HEK293T (cell line): ENCODE measurements at regions not wholly inside any gene's neighbourhood (a gene's known extent, or its start where the extent isn't known, plus 50 kb on each side); places are given as distances from the start of the nearest gene placed in this dataset.

Source experiments
- CTCF ChIA-PET: fragments of 350-600 bp; formaldehyde crosslinking; extraction: SDS; loops from one replicate; lab custom pipeline; 2021; ENCODE audit warnings: antibody characterized with exemption, inconsistent platforms; lab: Yijun Ruan, JAX
- POLR2A ChIA-PET: fragments of 350-600 bp; formaldehyde crosslinking; extraction: SDS; loops from one replicate; lab custom pipeline; 2020; ENCODE audit warnings: antibody characterized with exemption, inconsistent platforms; lab: Yijun Ruan, JAX
- DNase-seq: peaks from one replicate; pipeline ENCODE4 v3.0.0; 2012; ENCODE audit warnings: mixed read lengths; ENCODE audit errors: extremely low spot score
- ARNT ChIP-seq: fragments of 450-650 bp; IDR thresholded peaks from 2 replicates; pipeline ENCODE4 v1.6.1; 2017; ENCODE audit warnings: mild to moderate bottlenecking
- BHLHE40 ChIP-seq: fragments of 450-650 bp; IDR thresholded peaks from 2 replicates; pipeline ENCODE4 v1.6.1; 2016; ENCODE audit warnings: mild to moderate bottlenecking, moderate library complexity, borderline replicate concordance
- CTBP1 ChIP-seq: fragments of 450-650 bp; IDR thresholded peaks from 2 replicates; pipeline ENCODE4 v1.6.1; 2016; ENCODE audit warnings: borderline replicate concordance
- ELF4 ChIP-seq: fragments of 450-650 bp; IDR thresholded peaks from 2 replicates; pipeline ENCODE4 v1.6.1; 2017; ENCODE audit warnings: antibody characterized with exemption
- FOXA1 ChIP-seq: fragments of 450-650 bp; IDR thresholded peaks from 2 replicates; pipeline ENCODE4 v1.6.1; 2016; ENCODE audit warnings: mild to moderate bottlenecking
- FOXK2 ChIP-seq: fragments of 450-650 bp; IDR thresholded peaks from 2 replicates; pipeline ENCODE4 v1.6.1; 2016; ENCODE audit warnings: mild to moderate bottlenecking
- FOXM1 ChIP-seq: fragments of 450-650 bp; IDR thresholded peaks from 2 replicates; pipeline ENCODE4 v1.6.1; 2017; ENCODE audit warnings: mild to moderate bottlenecking, borderline replicate concordance
- HDGF ChIP-seq: fragments of 450-650 bp; IDR thresholded peaks from 2 replicates; pipeline ENCODE4 v1.6.1; 2017; ENCODE audit warnings: antibody characterized with exemption, borderline replicate concordance
- L3MBTL2 ChIP-seq: fragments of 450-650 bp; conservative IDR thresholded peaks from 2 replicates; pipeline ENCODE4 v1.6.1; 2016; ENCODE audit warnings: mild to moderate bottlenecking
- LEF1 ChIP-seq: fragments of 450-650 bp; IDR thresholded peaks from 2 replicates; pipeline ENCODE4 v1.6.1; 2017; ENCODE audit warnings: mild to moderate bottlenecking, borderline replicate concordance
- NFRKB ChIP-seq: fragments of 450-650 bp; IDR thresholded peaks from 2 replicates; pipeline ENCODE4 v1.6.1; 2016; ENCODE audit warnings: mild to moderate bottlenecking, moderate library complexity
- SP1 ChIP-seq: fragments of 450-650 bp; IDR thresholded peaks from 2 replicates; pipeline ENCODE4 v1.6.1; 2017
- SUZ12 ChIP-seq: fragments of 450-650 bp; IDR thresholded peaks from 2 replicates; pipeline ENCODE4 v1.6.1; 2016; ENCODE audit warnings: mild to moderate bottlenecking
- TARDBP ChIP-seq: fragments of 450-650 bp; IDR thresholded peaks from 2 replicates; pipeline ENCODE4 v1.6.1; 2016
- ZNF384 ChIP-seq: fragments of 450-650 bp; IDR thresholded peaks from 2 replicates; pipeline ENCODE4 v1.6.1; 2016
- TF ChIP-seq, protein P1 (sequence below): fragments of 450-650 bp; IDR thresholded peaks from 2 replicates; pipeline ENCODE4 v1.6.1; 2016

DNA sequence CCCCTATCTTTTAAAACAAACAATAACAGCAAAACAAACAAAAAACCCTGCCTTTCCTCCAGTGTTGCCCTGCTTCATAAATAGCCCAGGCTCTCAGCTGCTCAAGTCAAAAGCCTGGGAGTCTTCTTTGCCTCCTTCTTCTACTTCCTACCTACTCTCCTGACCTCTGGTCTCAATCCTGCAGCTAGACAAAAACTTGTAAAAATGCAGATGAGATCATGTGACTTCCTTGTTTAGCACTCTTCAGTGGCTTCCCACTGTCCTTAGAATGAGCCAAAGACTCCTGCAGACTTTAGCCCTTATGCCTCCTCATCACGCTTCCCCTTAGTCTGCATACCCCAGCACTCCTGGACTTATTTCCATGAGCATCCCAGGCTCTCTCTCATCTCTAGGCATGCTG lies 55.0 kb upstream of the ZNF644 start:
- ChIA-PET POLR2A (no interaction called here), CTCF (no interaction called here)
- TF ChIP-seq NFRKB, result no peak
- TF ChIP-seq TARDBP, result no peak
- TF ChIP-seq FOXM1, result no peak
- TF ChIP-seq LEF1, result no peak
- TF ChIP-seq SUZ12, result no peak
- TF ChIP-seq, protein P1, sequence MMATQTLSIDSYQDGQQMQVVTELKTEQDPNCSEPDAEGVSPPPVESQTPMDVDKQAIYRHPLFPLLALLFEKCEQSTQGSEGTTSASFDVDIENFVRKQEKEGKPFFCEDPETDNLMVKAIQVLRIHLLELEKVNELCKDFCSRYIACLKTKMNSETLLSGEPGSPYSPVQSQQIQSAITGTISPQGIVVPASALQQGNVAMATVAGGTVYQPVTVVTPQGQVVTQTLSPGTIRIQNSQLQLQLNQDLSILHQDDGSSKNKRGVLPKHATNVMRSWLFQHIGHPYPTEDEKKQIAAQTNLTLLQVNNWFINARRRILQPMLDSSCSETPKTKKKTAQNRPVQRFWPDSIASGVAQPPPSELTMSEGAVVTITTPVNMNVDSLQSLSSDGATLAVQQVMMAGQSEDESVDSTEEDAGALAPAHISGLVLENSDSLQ, result no peak
- no peak for TF ChIP-seq SP1
- no peak for TF ChIP-seq HDGF
- no peak for TF ChIP-seq BHLHE40
- no peak for TF ChIP-seq FOXK2
- no peak for TF ChIP-seq FOXA1
- TF ChIP-seq L3MBTL2, result no peak
- TF ChIP-seq ELF4, result no peak

DNA sequence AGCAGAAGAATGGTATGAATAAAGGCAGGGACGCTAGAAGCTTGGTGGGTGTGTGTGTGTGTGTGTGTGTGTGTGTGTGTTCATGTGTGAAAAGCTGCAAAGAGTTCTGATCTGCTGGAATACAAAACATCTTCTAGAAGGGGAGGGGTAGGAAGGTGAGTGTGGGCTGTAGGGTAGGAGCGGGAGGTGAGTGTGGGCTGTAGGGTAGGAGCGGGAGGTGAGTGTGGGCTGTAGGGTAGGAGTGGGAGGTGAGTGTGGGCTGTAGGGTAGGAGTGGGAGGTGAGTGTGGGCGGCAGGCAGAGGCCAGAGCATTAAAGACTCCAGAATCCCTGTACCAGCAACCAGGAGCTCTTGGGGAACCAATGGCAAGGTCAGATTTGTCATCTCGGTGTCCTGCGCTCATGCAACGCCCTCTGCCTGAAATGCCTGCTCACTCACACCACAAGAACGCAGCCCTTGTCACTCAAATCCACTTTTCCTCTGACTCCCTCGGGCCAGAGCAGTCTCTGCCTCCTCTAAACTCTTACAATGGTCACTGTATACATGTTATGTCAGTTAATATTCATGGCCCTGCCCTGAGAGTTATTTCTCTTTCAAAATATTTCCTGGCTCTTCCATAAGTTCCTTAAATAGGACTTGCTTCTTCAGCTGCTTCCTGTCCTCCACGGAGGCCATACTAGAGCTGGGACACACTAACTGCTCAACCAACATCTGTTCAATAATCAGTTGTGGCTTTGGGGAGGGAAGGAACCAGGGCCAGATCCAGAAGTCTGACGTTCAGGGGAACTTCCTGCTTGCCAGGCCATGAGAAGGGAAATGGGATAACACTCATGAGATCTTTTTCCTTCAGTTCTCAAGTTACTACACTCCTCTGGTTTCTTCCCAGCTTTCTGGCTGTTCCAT lies 53.6 kb upstream of the ZNF644 start:
- POLR2A ChIA-PET, result no interaction called here
- DNase-seq, result no peak
- TF ChIP-seq SP1, result no peak
- no peak for TF ChIP-seq SUZ12
- no peak for TF ChIP-seq L3MBTL2
- no peak for TF ChIP-seq FOXM1
- TF ChIP-seq FOXA1, result no peak
- CTCF ChIA-PET, result no interaction called here

More for the DNA sequence above, 55.0 kb upstream of the ZNF644 start:
- no peak for DNase-seq

DNA sequence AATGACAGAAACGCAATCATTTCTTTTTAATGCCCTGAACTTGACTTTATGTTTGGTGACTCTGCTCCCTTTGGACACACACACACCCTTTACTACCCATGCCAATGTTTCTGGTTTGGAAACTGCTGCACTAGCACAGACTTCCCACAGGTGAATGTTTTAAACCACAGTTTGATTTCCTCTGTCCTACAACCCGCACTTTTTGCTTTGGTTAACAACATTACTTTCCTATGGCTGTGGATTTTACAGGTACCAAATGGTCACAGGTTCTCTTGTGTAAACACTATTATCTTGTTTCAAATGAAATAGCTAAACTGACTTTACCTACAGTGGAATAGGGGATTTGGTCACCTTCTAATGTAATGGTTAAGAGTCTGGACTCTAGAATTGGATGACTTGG lies 51.5 kb upstream of the ZNF644 start:
- TF ChIP-seq TARDBP (no peak), L3MBTL2 (no peak), NFRKB (no peak), SUZ12 (no peak), BHLHE40 (no peak), ZNF384 (no peak), FOXA1 (no peak), SP1 (no peak), FOXK2 (no peak), ARNT (no peak), CTBP1 (no peak)
- TF ChIP-seq, protein P1, result no peak
- no peak for DNase-seq
- CTCF ChIA-PET, result interaction anchor here (0.8 kb wide), 1 partner anchor 19 kb away, joined by 3 read pairs; no protein-coding TSS in a partner anchor
- POLR2A ChIA-PET, result no interaction called here

DNA sequence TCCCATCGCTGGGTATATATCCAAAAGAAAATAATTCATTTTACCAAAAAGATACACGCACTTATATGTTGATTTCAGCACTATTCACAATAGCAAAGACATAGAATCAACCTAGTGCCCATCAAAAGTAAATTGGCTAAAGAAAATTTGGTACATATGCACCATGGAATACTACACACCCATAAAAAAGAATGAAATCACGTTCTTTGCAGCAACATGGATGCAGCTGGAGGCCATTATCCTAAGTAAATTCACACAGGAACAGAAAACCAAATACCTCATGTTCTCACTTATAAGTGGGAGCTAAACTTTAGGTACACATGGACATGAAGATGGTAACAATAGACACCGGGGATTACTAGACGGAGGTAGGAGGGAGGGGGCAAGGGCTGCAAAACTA lies 50.0 kb upstream of the ZNF644 start:
- ChIA-PET POLR2A (no interaction called here), CTCF (no interaction called here)
- DNase-seq, result no peak
- TF ChIP-seq CTBP1, result no peak
- TF ChIP-seq ARNT, result no peak
- no peak for TF ChIP-seq NFRKB
- no peak for TF ChIP-seq FOXM1
- TF ChIP-seq BHLHE40, result no peak
- no peak for TF ChIP-seq FOXK2
- no peak for TF ChIP-seq FOXA1
